ENCODE measurements at regions not wholly inside any gene's neighbourhood (a gene's known extent, or its start where the extent isn't known, plus 50 kb on each side); places are given as distances from the start of the nearest gene placed in this dataset.

DNA sequence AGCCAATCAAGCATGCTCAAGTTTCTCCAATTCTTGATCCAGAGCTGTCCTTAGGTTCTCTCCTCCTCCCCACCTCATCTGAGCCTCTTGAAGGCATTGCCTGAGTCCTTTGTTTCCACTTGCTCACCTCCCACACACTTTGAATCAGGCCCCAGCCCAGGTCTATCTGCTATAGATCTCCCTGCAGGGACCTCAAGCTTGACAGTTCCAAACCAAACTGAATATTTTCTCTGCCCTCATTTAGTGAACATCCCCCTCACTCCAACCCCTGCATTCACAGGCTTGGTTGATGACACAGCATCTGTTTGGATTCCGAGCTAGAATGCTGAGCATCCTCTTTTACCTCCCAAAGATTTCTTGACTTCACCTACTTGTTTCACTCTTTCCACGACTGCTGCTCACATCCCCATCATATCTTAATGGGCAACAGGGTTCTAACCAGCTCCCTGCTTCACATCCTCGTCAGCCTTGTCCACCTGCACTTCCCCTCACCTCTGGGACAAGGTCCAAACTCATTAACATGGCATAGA is 474.5 kb downstream of the ZSWIM6 start:
- Histone ChIP-seq H3K9me3 (replicated peaks; ENCODE audit: insufficient read depth, low read length) (no peaks in the 10 kb centered on the region), H3F3A (ENCODE audit: insufficient read depth, low read length) (no peaks in the 10 kb centered on the region), H3K4me1 (ENCODE audit: low read length) (no peaks in the 10 kb centered on the region), H2AFZ (ENCODE audit: low read length) (no peak overlapping the region), H3K9me2 (replicated peaks; ENCODE audit: insufficient read depth, low read length) (no peaks in the 10 kb centered on the region), H3K27me3 (replicated peaks; ENCODE audit: insufficient read depth, low read length) (no peaks in the 10 kb centered on the region), H4K20me1 (ENCODE audit: insufficient read depth, low read length) (no peaks in the 10 kb centered on the region), H3K9ac (ENCODE audit: low read length) (no peak overlapping the region), H3K27ac (ENCODE audit: low read length) (no peak overlapping the region), H3K4me3 (ENCODE audit: low read length) (no peak overlapping the region), H3K4me2 (ENCODE audit: low read depth, low read length) (no peak overlapping the region), H3K36me3 (replicated peaks; ENCODE audit: insufficient read depth, low read length) (no peaks in the 10 kb centered on the region), H3K79me2 (ENCODE audit: low read length) (no peaks in the 10 kb centered on the region)
- no peak for DNase-seq
- TF ChIP-seq, protein P1, sequence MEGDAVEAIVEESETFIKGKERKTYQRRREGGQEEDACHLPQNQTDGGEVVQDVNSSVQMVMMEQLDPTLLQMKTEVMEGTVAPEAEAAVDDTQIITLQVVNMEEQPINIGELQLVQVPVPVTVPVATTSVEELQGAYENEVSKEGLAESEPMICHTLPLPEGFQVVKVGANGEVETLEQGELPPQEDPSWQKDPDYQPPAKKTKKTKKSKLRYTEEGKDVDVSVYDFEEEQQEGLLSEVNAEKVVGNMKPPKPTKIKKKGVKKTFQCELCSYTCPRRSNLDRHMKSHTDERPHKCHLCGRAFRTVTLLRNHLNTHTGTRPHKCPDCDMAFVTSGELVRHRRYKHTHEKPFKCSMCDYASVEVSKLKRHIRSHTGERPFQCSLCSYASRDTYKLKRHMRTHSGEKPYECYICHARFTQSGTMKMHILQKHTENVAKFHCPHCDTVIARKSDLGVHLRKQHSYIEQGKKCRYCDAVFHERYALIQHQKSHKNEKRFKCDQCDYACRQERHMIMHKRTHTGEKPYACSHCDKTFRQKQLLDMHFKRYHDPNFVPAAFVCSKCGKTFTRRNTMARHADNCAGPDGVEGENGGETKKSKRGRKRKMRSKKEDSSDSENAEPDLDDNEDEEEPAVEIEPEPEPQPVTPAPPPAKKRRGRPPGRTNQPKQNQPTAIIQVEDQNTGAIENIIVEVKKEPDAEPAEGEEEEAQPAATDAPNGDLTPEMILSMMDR (IDR thresholded peaks at IDR 0.05; ENCODE audit: low read length): no peak
- TF ChIP-seq EZH2 (optimal IDR thresholded peaks at IDR 0.05; ENCODE audit: low read depth, low read length): no peak
- TF ChIP-seq EZH2phosphoT487 (IDR thresholded peaks at IDR 0.05; ENCODE audit: low read length): no peak

DNA sequence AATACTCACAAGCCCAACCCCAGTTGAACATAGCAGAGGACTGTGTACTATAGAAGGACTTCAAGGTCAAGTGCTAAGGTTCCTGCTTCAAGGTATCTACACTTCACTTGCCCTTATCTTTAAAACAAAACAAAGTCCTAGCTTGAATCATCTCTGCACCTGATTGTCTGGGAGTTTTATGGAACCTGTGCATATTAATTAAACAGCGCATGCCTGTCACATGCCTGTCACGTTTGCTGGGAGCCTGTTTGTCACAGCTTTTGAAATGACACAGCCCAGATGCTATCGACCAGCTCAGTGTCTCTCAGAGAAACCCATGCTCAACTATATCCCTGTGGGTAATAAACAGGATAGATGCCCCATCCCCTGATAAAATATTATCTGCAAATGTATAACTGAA is 476.0 kb downstream of the ZSWIM6 start:
- Histone ChIP-seq H3K4me1 (ENCODE audit: low read length) (no peaks in the 10 kb centered on the region), H3K27ac (ENCODE audit: low read length) (no peak overlapping the region), H3K4me3 (ENCODE audit: low read length) (no peak overlapping the region), H3K27me3 (replicated peaks; ENCODE audit: insufficient read depth, low read length) (no peaks in the 10 kb centered on the region), H3K9me2 (replicated peaks; ENCODE audit: insufficient read depth, low read length) (no peaks in the 10 kb centered on the region), H3K79me2 (ENCODE audit: low read length) (no peaks in the 10 kb centered on the region), H3K4me2 (ENCODE audit: low read depth, low read length) (no peak overlapping the region), H4K20me1 (ENCODE audit: insufficient read depth, low read length) (no peaks in the 10 kb centered on the region), H3K9ac (ENCODE audit: low read length) (no peak overlapping the region), H3K36me3 (replicated peaks; ENCODE audit: insufficient read depth, low read length) (no peaks in the 10 kb centered on the region), H3F3A (ENCODE audit: insufficient read depth, low read length) (no peaks in the 10 kb centered on the region), H3K9me3 (replicated peaks; ENCODE audit: insufficient read depth, low read length) (no peaks in the 10 kb centered on the region), H2AFZ (ENCODE audit: low read length) (no peak overlapping the region)
- TF ChIP-seq EZH2phosphoT487 (IDR thresholded peaks at IDR 0.05; ENCODE audit: low read length): no peak
- no peak for TF ChIP-seq EZH2 (optimal IDR thresholded peaks at IDR 0.05; ENCODE audit: low read depth, low read length)
- TF ChIP-seq, protein P1 (IDR thresholded peaks at IDR 0.05; ENCODE audit: low read length): no peak
- no peak for DNase-seq

DNA sequence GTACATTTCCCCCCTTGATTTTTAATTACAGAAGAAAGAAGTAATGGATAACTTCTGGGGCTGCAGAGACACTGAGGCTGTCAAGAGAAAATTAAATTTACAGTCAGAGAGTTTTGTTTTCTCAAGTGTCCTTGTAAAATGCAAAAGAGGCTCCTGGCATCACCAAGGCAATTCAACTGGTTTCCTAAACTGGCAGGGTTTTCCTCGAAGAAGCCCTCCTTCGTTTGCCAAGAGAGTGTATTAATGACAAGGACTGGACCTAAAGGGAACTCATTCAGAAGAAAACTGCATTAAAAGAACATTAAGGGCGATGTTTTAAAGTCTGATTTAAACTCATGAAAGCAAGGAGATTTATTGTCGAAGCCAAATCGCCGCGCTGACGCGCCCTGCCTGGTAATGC is 476.9 kb downstream of the ZSWIM6 start:
- Histone ChIP-seq H3K9me3 (replicated peaks; ENCODE audit: insufficient read depth, low read length) (no peaks in the 10 kb centered on the region), H3K27ac (ENCODE audit: low read length) (no peak overlapping the region), H3K27me3 (replicated peaks; ENCODE audit: insufficient read depth, low read length) (no peaks in the 10 kb centered on the region)

More for the DNA sequence above, 476.9 kb downstream of the ZSWIM6 start:
- Histone ChIP-seq H3K79me2 (ENCODE audit: low read length) (no peaks in the 10 kb centered on the region), H3K9me2 (replicated peaks; ENCODE audit: insufficient read depth, low read length) (no peaks in the 10 kb centered on the region), H2AFZ (ENCODE audit: low read length) (no peak overlapping the region), H4K20me1 (ENCODE audit: insufficient read depth, low read length) (no peaks in the 10 kb centered on the region), H3K9ac (ENCODE audit: low read length) (no peak overlapping the region), H3K4me2 (ENCODE audit: low read depth, low read length) (no peak overlapping the region), H3K4me3 (ENCODE audit: low read length) (no peak overlapping the region), H3K36me3 (replicated peaks; ENCODE audit: insufficient read depth, low read length) (no peaks in the 10 kb centered on the region), H3F3A (ENCODE audit: insufficient read depth, low read length) (no peaks in the 10 kb centered on the region), H3K4me1 (ENCODE audit: low read length) (no peaks in the 10 kb centered on the region)
- TF ChIP-seq, protein P1 (IDR thresholded peaks at IDR 0.05; ENCODE audit: low read length): no peak
- TF ChIP-seq EZH2phosphoT487 (IDR thresholded peaks at IDR 0.05; ENCODE audit: low read length): no peak
- TF ChIP-seq EZH2 (optimal IDR thresholded peaks at IDR 0.05; ENCODE audit: low read depth, low read length): no peak
- no peak for DNase-seq
